Fibroblast of villous mesenchyme (primary cell): ENCODE measurements at regions not wholly inside any gene's neighbourhood (a gene's known extent, or its start where the extent isn't known, plus 50 kb on each side); places are given as distances from the start of the nearest gene placed in this dataset.
"Not testable (repeated sequence)": the region's sequence is repeated elsewhere in the genome, so short reads cannot be mapped to it uniquely, and the experiment has no call there.

Experiments
- DNase-seq: peaks from one replicate; pipeline ENCODE4 v3.0.0-alpha.2; 2010; ENCODE audit warnings: low read depth
- H3K4me3 ChIP-seq: 2 replicates; pipeline ENCODE4 v1.5.1; 2011; ENCODE audit warnings: low read depth, mild to moderate bottlenecking, low read length
- TF ChIP-seq, protein P1 (sequence below): IDR thresholded peaks from 2 replicates; pipeline ENCODE4 v1.5.1; 2012; ENCODE audit warnings: low read depth, mild to moderate bottlenecking, low read length; ENCODE audit not compliant: insufficient read depth

DNA sequence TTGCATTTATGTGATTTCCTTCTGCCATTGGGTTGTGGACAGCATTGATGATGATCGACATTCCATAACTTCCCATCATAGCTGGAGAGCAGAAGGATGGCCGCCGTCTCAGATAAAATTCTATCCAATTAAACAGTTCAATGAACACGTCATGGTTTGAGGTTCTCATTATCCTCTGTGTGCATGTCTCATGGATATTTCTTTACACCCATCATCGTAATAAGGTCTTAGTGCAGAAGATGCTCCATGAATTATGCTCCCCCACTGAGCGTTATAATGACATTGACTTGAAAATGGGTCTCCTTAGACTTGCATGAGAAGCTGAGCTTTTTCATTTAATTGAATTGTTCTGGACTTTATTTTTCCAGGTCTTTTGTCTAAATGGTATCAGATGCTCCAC lies 92.1 kb downstream of the TRIM42 start:
- DNase-seq = no peak

DNA sequence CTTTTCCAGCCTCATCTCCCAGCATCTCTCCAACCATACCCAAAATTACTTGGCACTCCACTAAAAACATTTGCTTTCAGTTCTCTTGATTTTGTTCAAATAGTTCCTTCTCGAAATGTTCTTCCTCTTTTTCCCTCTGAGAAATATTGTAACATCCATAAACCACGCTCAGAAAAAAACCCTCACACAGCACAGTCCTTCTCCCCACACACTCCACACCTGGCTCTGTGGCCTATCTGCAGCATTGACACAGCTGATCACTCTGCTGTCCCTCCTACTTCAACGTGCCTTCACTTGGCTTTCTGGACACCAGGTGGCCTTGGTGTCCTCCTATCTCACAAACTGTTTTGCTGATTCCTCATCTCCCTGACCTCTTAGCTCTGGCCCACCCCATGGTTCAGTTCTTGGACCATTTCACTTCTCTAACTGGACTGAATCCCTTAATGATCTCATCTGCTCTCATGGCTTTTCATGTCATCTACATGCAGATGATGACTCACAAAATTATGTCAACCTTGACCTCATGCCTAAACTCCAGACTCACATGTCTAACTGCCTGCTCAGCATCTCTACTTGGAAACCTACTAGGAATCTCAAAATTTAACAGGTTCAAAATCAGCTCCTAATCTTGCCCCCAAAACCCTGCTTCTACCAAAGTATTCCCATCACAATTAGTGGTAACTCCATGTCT lies 93.3 kb downstream of the TRIM42 start:
- no peak overlapping the region for H3K4me3 ChIP-seq
- DNase-seq = no peak
- TF ChIP-seq, protein P1, sequence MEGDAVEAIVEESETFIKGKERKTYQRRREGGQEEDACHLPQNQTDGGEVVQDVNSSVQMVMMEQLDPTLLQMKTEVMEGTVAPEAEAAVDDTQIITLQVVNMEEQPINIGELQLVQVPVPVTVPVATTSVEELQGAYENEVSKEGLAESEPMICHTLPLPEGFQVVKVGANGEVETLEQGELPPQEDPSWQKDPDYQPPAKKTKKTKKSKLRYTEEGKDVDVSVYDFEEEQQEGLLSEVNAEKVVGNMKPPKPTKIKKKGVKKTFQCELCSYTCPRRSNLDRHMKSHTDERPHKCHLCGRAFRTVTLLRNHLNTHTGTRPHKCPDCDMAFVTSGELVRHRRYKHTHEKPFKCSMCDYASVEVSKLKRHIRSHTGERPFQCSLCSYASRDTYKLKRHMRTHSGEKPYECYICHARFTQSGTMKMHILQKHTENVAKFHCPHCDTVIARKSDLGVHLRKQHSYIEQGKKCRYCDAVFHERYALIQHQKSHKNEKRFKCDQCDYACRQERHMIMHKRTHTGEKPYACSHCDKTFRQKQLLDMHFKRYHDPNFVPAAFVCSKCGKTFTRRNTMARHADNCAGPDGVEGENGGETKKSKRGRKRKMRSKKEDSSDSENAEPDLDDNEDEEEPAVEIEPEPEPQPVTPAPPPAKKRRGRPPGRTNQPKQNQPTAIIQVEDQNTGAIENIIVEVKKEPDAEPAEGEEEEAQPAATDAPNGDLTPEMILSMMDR = no peak

More for the DNA sequence above, 92.1 kb downstream of the TRIM42 start:
- TF ChIP-seq, protein P1 = no peak
- H3K4me3 ChIP-seq = no peak overlapping the region

DNA sequence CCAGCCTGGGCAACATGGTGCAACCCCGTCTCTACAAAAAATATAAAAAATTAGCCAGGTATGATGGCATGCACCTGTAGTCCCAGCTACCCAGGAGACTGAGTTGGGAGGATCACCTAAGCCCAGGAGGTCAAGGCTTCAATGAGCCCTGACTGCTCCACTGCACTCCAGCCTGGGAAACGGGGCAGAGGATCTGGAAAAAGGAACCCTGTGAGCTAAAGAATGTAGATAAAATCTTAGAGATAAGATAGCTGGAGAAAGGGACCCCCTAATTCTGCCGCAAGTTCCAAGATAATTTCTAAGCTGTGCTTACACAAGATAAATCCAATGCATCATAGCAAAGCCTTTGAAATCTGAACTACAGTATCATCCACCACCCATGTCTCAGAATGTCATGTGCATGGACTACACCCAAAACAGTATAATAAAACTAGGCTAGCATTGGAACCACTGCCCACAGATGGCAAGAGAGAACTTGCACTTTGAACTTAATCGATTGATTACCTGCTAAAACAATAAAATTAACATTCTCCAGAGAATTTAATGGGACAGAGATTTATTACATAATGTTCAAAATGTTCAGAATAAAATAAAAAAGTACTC lies 99.9 kb downstream of the TRIM42 start:
- TF ChIP-seq, protein P1 = no peak
- H3K4me3 ChIP-seq = no peak overlapping the region
- DNase-seq = no peak

DNA sequence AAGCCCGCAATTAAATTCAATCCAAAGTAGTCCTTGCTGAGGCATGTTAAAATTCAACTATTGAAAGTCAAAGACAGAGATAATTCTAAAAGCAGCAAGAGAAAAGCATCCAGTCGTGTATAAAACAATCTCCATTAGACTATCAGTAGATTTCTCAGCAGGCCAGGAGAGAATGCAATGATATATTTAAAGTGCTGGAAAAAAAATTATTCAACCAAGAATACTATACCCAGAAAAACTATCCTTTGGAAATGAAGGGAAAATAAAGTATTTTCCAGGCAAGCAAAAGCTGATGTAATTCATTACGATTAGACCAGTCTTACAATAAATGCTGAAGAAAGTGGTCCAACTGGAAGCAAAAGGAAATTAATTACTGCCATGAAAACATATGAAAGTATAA lies 113.5 kb downstream of the TRIM42 start:
- no peak overlapping the region for H3K4me3 ChIP-seq
- no peak for DNase-seq
- TF ChIP-seq, protein P1 = no peak

DNA sequence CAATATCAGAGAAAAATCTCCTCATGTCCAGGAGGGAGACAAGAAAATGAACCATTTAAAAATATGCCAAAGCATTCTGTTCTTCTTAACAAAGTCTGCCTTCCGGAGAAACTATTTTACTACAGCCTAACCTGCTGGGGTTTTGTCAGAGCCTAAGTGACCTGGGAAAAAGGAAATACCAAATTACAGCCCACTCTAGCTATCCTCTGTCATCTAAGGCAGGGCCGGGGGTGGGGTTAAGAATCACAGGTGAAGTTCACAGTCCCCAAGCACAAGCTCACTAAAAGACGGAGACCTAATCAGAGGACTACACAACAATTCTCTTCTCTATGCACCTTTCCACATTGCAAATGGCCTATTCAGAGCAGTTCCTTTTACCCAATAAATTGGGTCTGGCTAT lies 116.6 kb downstream of the TRIM42 start:
- no peak for DNase-seq
- TF ChIP-seq, protein P1 = no peak

DNA sequence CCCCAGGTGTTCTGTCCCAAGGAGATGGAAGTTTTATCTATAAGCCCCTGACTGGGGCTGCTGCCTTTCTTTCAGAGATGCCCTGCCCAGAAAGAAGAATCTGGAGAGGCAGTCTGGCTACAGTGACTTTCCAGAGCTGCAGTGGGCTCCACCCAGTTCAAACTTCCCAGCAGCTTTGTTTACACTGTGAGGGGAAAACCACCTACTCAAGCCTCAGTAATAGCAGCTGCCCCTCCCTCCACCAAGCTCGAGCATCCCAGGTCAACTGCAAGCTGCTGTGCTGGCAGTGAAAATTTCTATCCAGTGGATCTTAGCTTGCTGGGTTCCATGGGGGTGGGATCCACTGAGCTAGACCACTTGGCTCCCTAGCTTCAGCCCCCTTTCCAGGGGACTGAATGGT lies 125.0 kb downstream of the TRIM42 start:
- DNase-seq, H3K4me3 ChIP-seq: not testable (repeated sequence)

More for the DNA sequence above, 116.6 kb downstream of the TRIM42 start:
- H3K4me3 ChIP-seq = no peak overlapping the region

DNA sequence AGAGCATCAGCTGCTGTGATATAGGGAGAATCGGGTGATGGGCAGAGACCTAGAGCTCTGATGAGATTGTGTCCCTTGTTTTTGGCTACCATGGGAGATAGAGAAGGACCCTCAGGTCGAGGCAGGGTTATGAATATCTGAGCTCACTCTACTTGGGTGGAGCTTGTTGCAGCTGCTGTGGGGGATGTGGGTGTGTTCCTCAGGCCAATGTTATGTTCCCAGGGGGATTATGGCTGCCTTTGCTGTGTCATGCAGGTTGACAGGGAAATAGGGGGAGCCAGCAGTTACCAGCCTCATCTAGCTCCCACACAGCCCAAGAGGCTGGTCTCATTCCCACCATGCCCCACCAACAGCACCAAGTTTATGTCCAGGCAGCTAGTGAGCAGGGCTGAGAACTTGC lies 131.5 kb downstream of the TRIM42 start:
- no peak overlapping the region for H3K4me3 ChIP-seq
- TF ChIP-seq, protein P1 = no peak
- DNase-seq = no peak
